Cardiac septum (tissue), 1 donor: ENCODE measurements at regions not wholly inside any gene's neighbourhood (a gene's known extent, or its start where the extent isn't known, plus 50 kb on each side); places are given as distances from the start of the nearest gene placed in this dataset.

Source experiments
- DNase-seq: peaks from one replicate; pipeline ENCODE4 v3.0.0-alpha.2; 2020; ENCODE audit warnings: low spot score
- intact Hi-C: fragments of 100-400 bp; cut with DNase I; formaldehyde crosslinking; loops from one replicate; pipeline ENCODE4 v1.14.0; 2022
- donor health status: DM: no; HTN: no; CAD: no.

- intact Hi-C loops = no loop called here
Measured at GRCh38 chrX:5829469-5829868, 399.2 kb downstream of the NLGN4X start.

DNA sequence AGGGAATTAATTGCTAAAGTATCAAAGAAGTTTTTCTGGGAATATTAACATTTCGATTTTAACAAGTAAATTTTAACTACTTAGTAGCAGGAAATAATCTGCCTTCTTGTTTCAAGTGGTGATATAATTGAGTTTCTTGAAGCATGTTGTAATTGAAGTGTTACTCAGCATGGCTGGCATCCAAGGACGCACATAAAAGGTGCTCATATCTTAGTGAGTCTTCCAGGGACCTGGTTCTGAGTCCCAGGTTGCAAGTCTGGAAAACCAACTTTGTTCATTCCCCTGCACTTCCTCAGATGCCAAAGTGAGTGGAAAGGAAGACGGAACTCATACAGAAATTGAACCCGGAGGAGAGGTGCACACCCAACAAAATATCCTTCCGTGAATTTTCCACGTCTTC lies 399.6 kb downstream of the NLGN4X start:
- DNase-seq = no peak
- intact Hi-C loops = no loop called here

More at GRCh38 chrX:5829469-5829868, 399.2 kb downstream of the NLGN4X start:
- DNase-seq = no peak

DNA sequence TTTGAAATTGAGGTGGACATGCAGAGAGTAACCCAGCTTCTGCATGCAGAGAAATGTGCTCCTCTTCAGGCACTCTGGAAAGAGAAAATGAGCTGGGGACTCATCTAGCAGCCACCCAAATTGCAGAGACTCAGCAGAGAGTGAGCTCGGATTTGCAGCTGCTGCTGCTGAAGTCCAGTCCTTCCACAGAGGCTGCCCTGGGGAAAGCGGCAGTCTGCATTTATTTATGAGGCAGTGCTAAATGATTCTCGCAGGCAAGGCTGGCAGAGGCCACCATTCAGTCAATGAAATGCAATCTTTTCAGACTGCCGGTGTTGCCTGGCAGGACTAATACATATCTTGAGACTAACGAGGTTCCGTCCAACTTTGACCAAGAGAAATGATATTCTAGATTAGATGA lies 404.8 kb downstream of the NLGN4X start:
- no peak for DNase-seq
- intact Hi-C loops = no loop called here

GRCh38 chrX:5810636-5811035 lies 418.0 kb downstream of the NLGN4X start:
- intact Hi-C loops = no loop called here

DNA sequence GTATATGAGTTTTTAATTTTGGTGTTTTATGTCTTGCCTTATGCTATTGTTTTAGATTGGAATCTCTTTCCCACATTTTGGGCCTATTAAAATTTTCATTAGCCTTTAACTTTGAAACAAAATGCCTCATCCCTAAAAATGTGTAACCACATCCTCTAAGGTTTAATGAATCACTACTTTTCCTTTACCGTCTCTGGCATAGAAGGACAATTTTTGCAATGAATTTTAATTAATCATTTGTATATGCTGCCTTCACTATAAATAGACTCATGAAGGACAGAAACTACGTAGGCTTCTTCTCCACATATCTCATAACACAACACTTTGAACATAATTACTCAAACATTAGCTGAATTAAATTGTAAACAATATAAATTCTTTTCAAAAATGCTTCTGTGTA lies 421.5 kb downstream of the NLGN4X start:
- intact Hi-C loops = no loop called here

More at GRCh38 chrX:5810636-5811035, 418.0 kb downstream of the NLGN4X start:
- no peak for DNase-seq

DNA sequence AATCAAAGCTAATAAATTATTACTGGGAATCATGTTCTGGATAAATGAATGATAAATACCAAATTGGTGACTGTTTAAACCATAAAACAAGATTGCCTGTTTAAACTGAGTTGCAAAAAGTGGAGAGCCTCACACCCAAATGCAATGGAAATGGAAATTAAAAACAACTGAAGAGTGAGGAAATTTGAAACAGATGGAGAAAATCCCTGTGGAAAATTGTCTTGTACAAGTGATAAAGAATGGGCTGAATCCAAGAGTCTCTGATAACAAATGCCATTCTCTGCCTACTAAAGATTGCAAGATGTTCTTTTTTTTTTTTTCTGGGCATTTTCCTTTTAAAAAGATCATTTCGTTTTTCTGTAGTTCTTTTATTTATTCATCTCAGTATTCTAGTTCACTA lies 426.3 kb downstream of the NLGN4X start:
- intact Hi-C loops = no loop called here
- no peak for DNase-seq

More for the DNA sequence above, 421.5 kb downstream of the NLGN4X start:
- no peak for DNase-seq

GRCh38 chrX:5791721-5792120 lies 436.9 kb downstream of the NLGN4X start:
- DNase-seq = no peak
- intact Hi-C loops = no loop called here

- DNase-seq = no peak
- intact Hi-C loops = no loop called here
Measured at GRCh38 chrX:5788910-5789309, 439.8 kb downstream of the NLGN4X start.

DNA sequence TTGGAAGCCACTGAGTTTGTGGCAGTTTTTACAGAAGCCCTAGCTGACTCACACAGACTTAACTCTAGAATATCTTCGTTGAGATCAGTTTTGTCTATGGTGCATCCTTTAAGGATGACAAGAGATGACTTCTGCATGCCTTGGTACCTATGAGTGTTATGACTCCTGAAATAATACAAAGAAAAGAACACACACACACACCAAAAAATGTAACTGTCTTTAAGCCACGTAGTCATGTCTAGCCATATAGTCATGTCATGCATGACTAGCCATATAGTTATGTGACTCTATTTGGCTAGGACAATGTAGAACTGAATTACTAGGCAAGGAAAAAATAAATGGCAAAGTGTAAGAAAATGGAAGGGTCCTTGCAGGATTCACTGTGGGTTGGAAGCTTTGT lies 447.8 kb downstream of the NLGN4X start:
- DNase-seq = no peak
- intact Hi-C loops = no loop called here

DNA sequence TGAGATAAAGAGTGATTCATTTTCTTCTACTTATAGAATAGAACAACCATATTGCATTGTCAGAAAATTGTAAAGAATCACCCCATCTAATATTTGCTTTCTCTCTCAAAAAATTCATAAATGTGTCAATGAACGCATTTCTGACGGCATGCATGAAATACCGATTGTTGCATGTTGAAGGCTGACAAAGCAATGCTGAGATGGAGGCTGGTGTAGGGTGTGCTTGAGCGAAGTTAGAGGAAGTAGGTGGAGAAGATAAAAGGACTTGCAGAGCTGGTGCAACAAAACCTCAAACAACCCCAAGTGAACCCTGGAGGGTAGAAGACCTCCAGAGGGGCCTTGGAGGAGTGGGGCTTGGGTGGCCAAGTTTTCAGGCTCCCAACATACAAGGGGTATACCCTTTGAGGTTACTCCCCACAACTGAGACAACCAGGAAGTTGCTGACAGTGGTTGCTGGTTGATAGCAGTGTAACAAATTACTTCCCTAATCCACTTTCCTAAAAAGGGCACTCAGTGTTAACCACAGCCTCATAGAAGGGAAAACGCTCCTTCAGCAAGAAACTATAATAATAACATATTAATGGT lies 452.7 kb downstream of the NLGN4X start:
- intact Hi-C loops = no loop called here
- no peak for DNase-seq

- DNase-seq = no peak
- intact Hi-C loops = no loop called here
Measured at GRCh38 chrX:5774446-5774845, 454.2 kb downstream of the NLGN4X start.

- no peak for DNase-seq
- intact Hi-C loops = no loop called here
Measured at GRCh38 chrX:5771441-5771840, 457.2 kb downstream of the NLGN4X start.

DNA sequence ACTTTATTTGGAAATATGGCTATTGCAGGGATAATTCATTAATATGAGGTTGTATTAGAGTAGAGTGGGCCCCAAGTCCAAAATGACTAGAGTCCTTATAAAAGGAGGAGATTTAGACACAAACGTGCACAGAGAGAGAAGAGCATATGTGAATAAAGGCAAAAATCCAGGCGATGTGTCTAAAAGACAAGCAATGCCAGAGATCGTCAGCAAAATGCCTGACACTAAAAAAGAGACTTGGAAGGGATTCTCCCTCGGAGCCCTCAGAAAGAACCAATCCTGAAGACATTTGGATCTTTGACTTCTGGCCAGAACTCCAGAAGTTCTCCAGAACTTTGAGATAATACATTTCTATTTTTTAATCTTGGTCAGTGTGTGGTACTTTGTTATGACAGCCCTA lies 472.1 kb downstream of the NLGN4X start:
- DNase-seq = no peak
- intact Hi-C loops = no loop called here

DNA sequence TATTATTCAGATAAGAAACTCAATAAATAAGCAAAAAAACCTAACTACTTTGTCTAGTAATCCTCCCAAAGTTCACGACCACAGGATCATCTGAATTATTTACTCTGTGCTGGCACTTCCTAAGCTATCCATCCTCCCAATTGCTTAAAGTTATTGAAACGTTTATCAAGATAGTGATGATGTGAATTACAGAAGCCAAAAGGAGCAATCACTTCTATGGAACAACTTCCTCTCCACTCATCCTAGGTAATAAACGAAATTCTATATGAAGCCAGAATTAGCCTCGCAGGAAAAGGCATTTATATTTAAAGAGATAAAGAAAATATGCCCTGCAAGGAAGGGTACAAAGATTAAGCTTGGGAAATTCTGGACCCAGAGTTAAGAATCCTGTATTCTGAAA lies 475.4 kb downstream of the NLGN4X start:
- no peak for DNase-seq
- intact Hi-C loops = no loop called here

GRCh38 chrX:5752831-5753230 lies 475.8 kb downstream of the NLGN4X start:
- no peak for DNase-seq
- intact Hi-C loops = no loop called here

DNA sequence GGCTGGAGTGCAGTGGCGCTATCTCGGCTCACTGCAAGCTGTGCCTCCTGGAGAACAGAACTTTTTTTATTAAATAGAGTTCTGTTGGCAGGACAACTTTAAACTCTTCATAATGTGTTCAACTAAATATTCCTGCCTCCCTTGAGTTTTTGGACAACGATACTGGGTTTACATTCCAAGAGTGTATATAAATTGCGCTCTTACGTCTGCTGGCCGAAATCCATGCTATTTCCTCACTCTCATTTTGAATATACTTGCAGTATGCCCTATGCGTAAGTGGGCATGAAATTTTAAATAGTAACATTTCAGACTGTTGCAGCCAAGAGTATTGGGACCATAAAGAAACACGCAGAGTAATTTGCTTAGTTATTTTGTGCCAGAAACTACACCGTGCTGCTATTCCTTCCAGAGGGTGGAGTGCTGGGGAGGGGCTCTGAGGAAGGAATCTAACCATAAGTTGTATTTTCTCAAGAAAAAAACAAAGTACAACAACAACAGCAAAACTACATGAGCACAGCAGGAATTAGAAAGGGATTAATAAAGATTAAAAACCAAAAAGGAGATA lies 480.0 kb downstream of the NLGN4X start:
- intact Hi-C loops = no loop called here
- DNase-seq = no peak

GRCh38 chrX:5746231-5746630 lies 482.4 kb downstream of the NLGN4X start:
- intact Hi-C loops = no loop called here
- no peak for DNase-seq

- DNase-seq = no peak
- intact Hi-C loops = no loop called here
Measured at GRCh38 chrX:5733501-5733900, 495.2 kb downstream of the NLGN4X start.

- intact Hi-C loops = no loop called here
- no peak for DNase-seq
Measured at GRCh38 chrX:5730556-5730955, 498.1 kb downstream of the NLGN4X start.

GRCh38 chrX:5726224-5726623 lies 502.4 kb downstream of the NLGN4X start:
- intact Hi-C loops = no loop called here
- no peak for DNase-seq

DNA sequence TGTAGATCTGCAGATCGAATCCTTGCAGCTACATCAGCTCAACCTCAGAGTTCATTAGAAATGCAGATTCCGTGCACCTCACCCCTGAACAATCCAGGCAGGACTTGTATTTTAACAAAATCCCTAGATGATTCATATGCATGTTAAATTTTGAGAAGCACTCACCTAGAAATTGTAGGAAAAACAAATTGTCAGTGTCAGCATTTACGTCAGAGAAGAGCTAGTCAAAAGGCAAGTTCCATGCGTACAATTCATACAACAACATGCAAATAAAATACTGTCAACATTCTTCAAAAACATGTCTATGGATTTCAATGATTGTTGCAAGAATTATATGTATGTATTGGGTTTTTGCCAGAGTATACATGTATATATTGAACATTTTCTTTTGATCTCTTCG lies 504.5 kb downstream of the NLGN4X start:
- DNase-seq = no peak
- intact Hi-C loops = no loop called here

GRCh38 chrX:5718651-5719050 lies 510.0 kb downstream of the NLGN4X start:
- intact Hi-C loops = no loop called here
- no peak for DNase-seq
